K562 (cell line): ENCODE measurements at regions not wholly inside any gene's neighbourhood (a gene's known extent, or its start where the extent isn't known, plus 50 kb on each side); places are given as distances from the start of the nearest gene placed in this dataset.

Experiments
- BMI1 ChIP-seq: fragments of 150-350 bp; IDR thresholded peaks from 2 replicates; pipeline ENCODE4 v1.6.1; 2014; ENCODE audit warnings: low read length
- JUN ChIP-seq, 2 experiments: sonication (generic) in 1 of 2; formaldehyde crosslinking in 1 of 2; IDR thresholded peaks; 2 replicates each; pipeline versions ENCODE4 v1.6.1 to v1.8.0; 2012 to 2022; ENCODE audit warnings: borderline replicate concordance in 2 of 2, mild to moderate bottlenecking in 2 of 2, improper control_type of control experiment in 1 of 2, low read depth in 1 of 2, low read length in 1 of 2, missing genetic modification reagents in 1 of 2
- L3MBTL2 ChIP-seq: fragments of 450-650 bp; IDR thresholded peaks from 2 replicates; pipeline ENCODE4 v1.6.1; 2016; ENCODE audit warnings: mild to moderate bottlenecking, moderate library complexity
- MTA2 ChIP-seq: fragments of 450-650 bp; IDR thresholded peaks from 2 replicates; pipeline ENCODE4 v1.6.1; 2016; ENCODE audit warnings: low read depth
- NR2C2 ChIP-seq, 2 experiments: fragments of 200-800 bp in 1 of 2; sonication (Bioruptor generic) in 1 of 2; sonication (generic) in 1 of 2; formaldehyde crosslinking in 1 of 2; IDR thresholded peaks; 2 replicates each; pipeline versions ENCODE4 v1.6.1 to v1.8.0; 2016 to 2022; ENCODE audit warnings: mild to moderate bottlenecking in 1 of 2, missing compliant biosample characterization in 1 of 2, missing genetic modification characterization in 1 of 2, missing genetic modification reagents in 1 of 2
- PCBP1 ChIP-seq: fragments of 200-400 bp; formaldehyde crosslinking; IDR thresholded peaks from 2 replicates; pipeline ENCODE4 v1.6.1; 2018; ENCODE audit warnings: mild to moderate bottlenecking, low read depth, low read length; ENCODE audit not compliant: poor library complexity, severe bottlenecking
- RAD51 ChIP-seq: fragments of 450-650 bp; IDR thresholded peaks from 2 replicates; pipeline ENCODE4 v1.7.1; 2016; ENCODE audit warnings: low read depth, mild to moderate bottlenecking, borderline replicate concordance
- RBBP5 ChIP-seq: fragments of 200-600 bp; sonication (generic); IDR thresholded peaks from 2 replicates; pipeline ENCODE4 v1.6.1; 2012; ENCODE audit warnings: borderline replicate concordance, mild to moderate bottlenecking, low read length, control low read depth, inconsistent platforms; ENCODE audit not compliant: insufficient read depth, poor library complexity, severe bottlenecking
- YBX1 ChIP-seq: fragments of 450-650 bp; IDR thresholded peaks from 2 replicates; pipeline ENCODE4 v1.7.1; 2016; ENCODE audit warnings: mild to moderate bottlenecking
- TF ChIP-seq, protein P1 (sequence below): fragments of 450-650 bp; IDR thresholded peaks from 2 replicates; pipeline ENCODE4 v1.6.1; 2016
- TF ChIP-seq, protein P2 (sequence below): sonication (generic); formaldehyde crosslinking; IDR thresholded peaks from 2 replicates; pipeline ENCODE4 v1.8.0; 2022; ENCODE audit warnings: missing genetic modification reagents, mild to moderate bottlenecking, borderline replicate concordance

DNA sequence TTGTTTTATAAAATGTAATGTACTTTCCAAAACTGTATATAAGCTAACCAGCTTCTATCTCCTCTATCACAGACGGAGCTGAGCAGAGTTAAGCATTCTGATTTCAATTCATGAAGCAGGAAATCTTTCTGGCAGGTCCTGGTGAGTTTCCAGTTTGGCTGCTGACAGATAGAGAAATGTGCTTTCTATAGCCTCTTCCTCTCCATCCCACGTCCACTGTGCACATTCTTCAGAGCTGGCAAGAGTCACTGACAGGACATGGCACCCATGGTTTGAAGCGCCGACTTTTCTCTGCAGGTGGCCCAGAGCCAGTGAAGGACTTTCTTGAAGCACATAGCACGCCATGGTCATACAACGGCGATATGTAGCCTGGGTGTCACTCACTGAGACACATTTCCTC is 52.3 kb upstream of the POU2F1 start:
- no peak for TF ChIP-seq PCBP1
- TF ChIP-seq, protein P1, sequence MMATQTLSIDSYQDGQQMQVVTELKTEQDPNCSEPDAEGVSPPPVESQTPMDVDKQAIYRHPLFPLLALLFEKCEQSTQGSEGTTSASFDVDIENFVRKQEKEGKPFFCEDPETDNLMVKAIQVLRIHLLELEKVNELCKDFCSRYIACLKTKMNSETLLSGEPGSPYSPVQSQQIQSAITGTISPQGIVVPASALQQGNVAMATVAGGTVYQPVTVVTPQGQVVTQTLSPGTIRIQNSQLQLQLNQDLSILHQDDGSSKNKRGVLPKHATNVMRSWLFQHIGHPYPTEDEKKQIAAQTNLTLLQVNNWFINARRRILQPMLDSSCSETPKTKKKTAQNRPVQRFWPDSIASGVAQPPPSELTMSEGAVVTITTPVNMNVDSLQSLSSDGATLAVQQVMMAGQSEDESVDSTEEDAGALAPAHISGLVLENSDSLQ: no peak
- TF ChIP-seq L3MBTL2: no peak
- TF ChIP-seq NR2C2 (CRISPR knock-in tag; IDR thresholded peaks at IDR 0.05): no peak
- no peak for TF ChIP-seq NR2C2 (tag; IDR thresholded peaks at IDR 0.05)
- TF ChIP-seq RAD51: no peak
- TF ChIP-seq MTA2: no peak
- TF ChIP-seq RBBP5: no peak
- TF ChIP-seq BMI1: no peak
- TF ChIP-seq, protein P2, sequence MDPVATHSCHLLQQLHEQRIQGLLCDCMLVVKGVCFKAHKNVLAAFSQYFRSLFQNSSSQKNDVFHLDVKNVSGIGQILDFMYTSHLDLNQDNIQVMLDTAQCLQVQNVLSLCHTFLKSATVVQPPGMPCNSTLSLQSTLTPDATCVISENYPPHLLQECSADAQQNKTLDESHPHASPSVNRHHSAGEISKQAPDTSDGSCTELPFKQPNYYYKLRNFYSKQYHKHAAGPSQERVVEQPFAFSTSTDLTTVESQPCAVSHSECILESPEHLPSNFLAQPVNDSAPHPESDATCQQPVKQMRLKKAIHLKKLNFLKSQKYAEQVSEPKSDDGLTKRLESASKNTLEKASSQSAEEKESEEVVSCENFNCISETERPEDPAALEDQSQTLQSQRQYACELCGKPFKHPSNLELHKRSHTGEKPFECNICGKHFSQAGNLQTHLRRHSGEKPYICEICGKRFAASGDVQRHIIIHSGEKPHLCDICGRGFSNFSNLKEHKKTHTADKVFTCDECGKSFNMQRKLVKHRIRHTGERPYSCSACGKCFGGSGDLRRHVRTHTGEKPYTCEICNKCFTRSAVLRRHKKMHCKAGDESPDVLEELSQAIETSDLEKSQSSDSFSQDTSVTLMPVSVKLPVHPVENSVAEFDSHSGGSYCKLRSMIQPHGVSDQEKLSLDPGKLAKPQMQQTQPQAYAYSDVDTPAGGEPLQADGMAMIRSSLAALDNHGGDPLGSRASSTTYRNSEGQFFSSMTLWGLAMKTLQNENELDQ: no peak
- no peak for TF ChIP-seq YBX1
- no peak for TF ChIP-seq JUN (IDR thresholded peaks at IDR 0.05; ENCODE audit: borderline replicate concordance, low read depth, low read length)
- TF ChIP-seq JUN (CRISPR knock-in tag; IDR thresholded peaks at IDR 0.05; ENCODE audit: borderline replicate concordance): no peak
